ENCODE measurements at regions not wholly inside any gene's neighbourhood (a gene's known extent, or its start where the extent isn't known, plus 50 kb on each side); places are given as distances from the start of the nearest gene placed in this dataset.

DNA sequence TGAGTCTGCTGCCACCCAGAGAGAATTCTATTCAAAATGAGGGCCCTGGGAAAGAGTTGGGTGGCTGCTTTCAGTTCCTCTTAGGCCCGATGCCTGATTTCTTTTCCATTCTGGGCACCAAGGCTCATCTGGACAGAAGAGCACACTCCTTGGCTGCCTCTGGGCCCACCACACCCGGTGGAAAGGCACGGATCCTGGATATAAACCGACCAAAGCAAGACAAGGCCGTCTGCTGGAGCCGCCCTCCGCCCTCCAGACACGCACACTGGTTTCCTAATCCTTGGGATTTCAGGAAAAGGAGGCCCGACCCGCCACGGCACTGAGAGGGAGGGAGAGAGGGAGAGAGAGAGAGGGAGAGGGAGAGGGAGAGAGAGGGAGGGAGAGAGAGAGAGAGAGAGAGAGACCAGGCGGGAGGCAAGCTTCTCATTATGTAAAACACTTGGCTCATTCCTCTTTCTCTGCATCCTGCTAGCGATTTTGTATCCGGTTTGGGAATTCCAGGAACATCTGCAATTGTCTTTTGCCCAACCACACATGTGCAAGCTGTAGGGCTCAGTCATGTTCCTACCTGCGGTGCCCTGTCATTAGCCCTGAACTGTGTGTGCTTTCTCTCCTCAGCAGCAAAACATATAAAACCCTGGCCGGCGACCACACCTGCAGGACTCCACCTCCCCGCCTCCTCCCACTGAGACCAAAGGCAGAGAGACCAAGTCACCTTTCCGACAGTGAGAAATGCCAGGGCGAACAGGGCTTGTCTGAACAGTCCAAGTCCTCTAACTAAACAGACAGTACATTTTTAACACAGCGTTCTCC, 347.2 kb downstream of the SOX9 start:
- H3K36me3 Mint-ChIP-seq (ENCODE audit: low read depth, unreplicated experiment), result no peaks in the 10 kb centered on the region
- no peak for DNase-seq (ENCODE audit: low spot score)
- no peak for TF ChIP-seq CTCF (IDR thresholded peaks at IDR 0.05; ENCODE audit: unreplicated experiment)
- H3K4me3 Mint-ChIP-seq (ENCODE audit: unreplicated experiment), result no peak overlapping the region
- no peaks in the 10 kb centered on the region for H3K9me3 Mint-ChIP-seq (ENCODE audit: unreplicated experiment)
- peaks cover 4% of the 10 kb centered on the region for H3K27me3 Mint-ChIP-seq (ENCODE audit: unreplicated experiment)
- H3K4me1 Mint-ChIP-seq (ENCODE audit: unreplicated experiment), result no peaks in the 10 kb centered on the region
- H3K27ac Mint-ChIP-seq (ENCODE audit: unreplicated experiment), result no peak overlapping the region

DNA sequence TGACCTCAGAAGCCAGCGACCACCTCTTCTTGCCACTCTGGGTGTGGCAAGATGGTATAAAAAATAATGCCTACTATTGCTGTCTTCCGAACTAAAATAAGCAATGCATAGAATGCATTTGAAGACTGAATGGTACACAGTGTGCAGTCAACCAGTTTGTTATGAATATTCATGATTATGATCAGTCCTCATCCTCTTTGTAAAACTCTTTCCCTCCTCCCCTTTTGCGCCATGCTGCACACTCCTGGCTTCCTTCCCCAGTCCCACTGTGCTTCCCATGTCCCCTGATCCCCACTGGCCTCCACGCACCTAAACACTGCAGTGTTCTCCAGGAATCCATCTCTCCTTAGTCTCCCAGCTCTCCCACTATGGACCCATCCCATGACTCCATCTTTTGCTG, 348.0 kb downstream of the SOX9 start:
- Mint-ChIP-seq H3K36me3 (ENCODE audit: low read depth, unreplicated experiment) (no peaks in the 10 kb centered on the region), H3K4me3 (ENCODE audit: unreplicated experiment) (no peak overlapping the region), H3K27me3 (ENCODE audit: unreplicated experiment) (peaks cover 4% of the 10 kb centered on the region), H3K27ac (ENCODE audit: unreplicated experiment) (no peak overlapping the region), H3K9me3 (ENCODE audit: unreplicated experiment) (no peaks in the 10 kb centered on the region), H3K4me1 (ENCODE audit: unreplicated experiment) (no peaks in the 10 kb centered on the region)
- no peak for DNase-seq (ENCODE audit: low spot score)
- no peak for TF ChIP-seq CTCF (IDR thresholded peaks at IDR 0.05; ENCODE audit: unreplicated experiment)

DNA sequence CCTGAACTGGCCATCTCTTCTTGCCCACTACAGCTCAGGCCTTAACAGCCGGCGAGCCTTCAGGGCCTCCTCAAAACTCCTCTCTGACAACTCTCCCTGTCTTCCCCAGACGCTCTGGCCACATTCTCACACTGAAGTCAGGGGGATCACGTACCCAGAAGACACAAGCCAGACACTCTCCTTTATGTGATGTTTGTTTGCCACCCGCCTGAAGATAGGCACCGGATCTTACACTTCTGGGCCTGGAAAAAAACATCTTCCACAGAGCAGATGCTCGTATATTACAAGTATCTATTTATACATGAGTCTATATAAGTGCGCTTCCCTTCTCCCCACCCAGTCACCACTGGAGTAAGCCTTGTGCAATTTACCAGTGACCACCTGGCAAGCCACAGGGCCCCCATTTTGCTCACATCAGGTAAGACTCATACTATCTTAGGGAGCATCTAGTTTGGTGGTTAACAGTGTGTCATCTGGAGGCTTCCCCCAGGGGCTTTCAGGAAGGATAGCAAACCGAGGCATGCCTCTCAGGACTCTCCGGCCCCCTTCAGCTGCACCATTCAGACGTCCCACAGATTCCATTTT, 349.4 kb downstream of the SOX9 start:
- no peak overlapping the region for H3K27ac Mint-ChIP-seq (ENCODE audit: unreplicated experiment)
- no peak for DNase-seq (ENCODE audit: low spot score)
- H3K4me1 Mint-ChIP-seq (ENCODE audit: unreplicated experiment), result no peaks in the 10 kb centered on the region
- H3K27me3 Mint-ChIP-seq (ENCODE audit: unreplicated experiment), result peaks cover 3% of the 10 kb centered on the region
- TF ChIP-seq CTCF (IDR thresholded peaks at IDR 0.05; ENCODE audit: unreplicated experiment), result no peak
- no peaks in the 10 kb centered on the region for H3K36me3 Mint-ChIP-seq (ENCODE audit: low read depth, unreplicated experiment)
- no peaks in the 10 kb centered on the region for H3K9me3 Mint-ChIP-seq (ENCODE audit: unreplicated experiment)
- no peak overlapping the region for H3K4me3 Mint-ChIP-seq (ENCODE audit: unreplicated experiment)

GRCh38 chr17:72470734-72471133, 349.9 kb downstream of the SOX9 start:
- no peak for TF ChIP-seq CTCF (IDR thresholded peaks at IDR 0.05; ENCODE audit: unreplicated experiment)
- H3K36me3 Mint-ChIP-seq (ENCODE audit: low read depth, unreplicated experiment), result no peaks in the 10 kb centered on the region
- DNase-seq (ENCODE audit: low spot score), result no peak
- H3K4me1 Mint-ChIP-seq (ENCODE audit: unreplicated experiment), result no peaks in the 10 kb centered on the region
- no peaks in the 10 kb centered on the region for H3K9me3 Mint-ChIP-seq (ENCODE audit: unreplicated experiment)
- no peak overlapping the region for H3K4me3 Mint-ChIP-seq (ENCODE audit: unreplicated experiment)
- no peaks in the 10 kb centered on the region for H3K27me3 Mint-ChIP-seq (ENCODE audit: unreplicated experiment)
- H3K27ac Mint-ChIP-seq (ENCODE audit: unreplicated experiment), result no peak overlapping the region

- Mint-ChIP-seq H3K4me3 (ENCODE audit: unreplicated experiment) (no peak overlapping the region), H3K27ac (ENCODE audit: unreplicated experiment) (no peak overlapping the region), H3K36me3 (ENCODE audit: low read depth, unreplicated experiment) (no peaks in the 10 kb centered on the region), H3K9me3 (ENCODE audit: unreplicated experiment) (no peaks in the 10 kb centered on the region), H3K4me1 (ENCODE audit: unreplicated experiment) (no peaks in the 10 kb centered on the region), H3K27me3 (ENCODE audit: unreplicated experiment) (no peaks in the 10 kb centered on the region)
- no peak for DNase-seq (ENCODE audit: low spot score)
- no peak for TF ChIP-seq CTCF (IDR thresholded peaks at IDR 0.05; ENCODE audit: unreplicated experiment)
Observed at GRCh38 chr17:72471296-72471695, 350.5 kb downstream of the SOX9 start.
